SK-N-SH (cell line): ENCODE measurements at regions not wholly inside any gene's neighbourhood (a gene's known extent, or its start where the extent isn't known, plus 50 kb on each side); places are given as distances from the start of the nearest gene placed in this dataset.

Source experiments
- CHD2 ChIP-seq: fragments of 150-350 bp; IDR thresholded peaks from 2 replicates; pipeline ENCODE4 v1.6.1; 2018; ENCODE audit warnings: low read length; ENCODE audit not compliant: partially characterized antibody
- EP300 ChIP-seq, 2 experiments: IDR thresholded peaks; 2 replicates each; pipeline versions ENCODE4 v1.4.0 to v1.6.1; 2012; ENCODE audit warnings: borderline replicate concordance in 1 of 2, low read depth in 1 of 2, low read length in 1 of 2
- JUND ChIP-seq: IDR thresholded peaks from 2 replicates; pipeline ENCODE4 v1.4.0; 2012
- MEF2A ChIP-seq: IDR thresholded peaks from 2 replicates; pipeline ENCODE4 v1.4.0; 2012; ENCODE audit warnings: low read depth, borderline replicate concordance
- RAD21 ChIP-seq: IDR thresholded peaks from 2 replicates; pipeline ENCODE4 v1.6.1; 2012; ENCODE audit warnings: mild to moderate bottlenecking, low read length
- REST ChIP-seq: IDR thresholded peaks from 2 replicates; pipeline ENCODE4 v1.6.1; 2012; ENCODE audit warnings: mild to moderate bottlenecking, low read depth, low read length, moderate library complexity
- RFX5 ChIP-seq: IDR thresholded peaks from 2 replicates; pipeline ENCODE4 v1.6.1; 2012; ENCODE audit warnings: mild to moderate bottlenecking, improper control_type of control experiment, low read length
- SMC3 ChIP-seq: IDR thresholded peaks from 2 replicates; pipeline ENCODE4 v1.6.1; 2012; ENCODE audit warnings: low read depth, low read length, improper control_type of control experiment
- TAF1 ChIP-seq: IDR thresholded peaks from 2 replicates; pipeline ENCODE4 v1.6.1; 2012; ENCODE audit warnings: low read depth, mild to moderate bottlenecking, low read length, moderate library complexity, borderline replicate concordance
- ZBTB33 ChIP-seq: IDR thresholded peaks from 2 replicates; pipeline ENCODE4 v1.4.0; 2012; ENCODE audit warnings: low read depth, borderline replicate concordance
- TF ChIP-seq, protein P1 (sequence below): IDR thresholded peaks from 2 replicates; pipeline ENCODE4 v1.4.0; 2012; ENCODE audit warnings: low read depth
- TF ChIP-seq, protein P2 (sequence below): fragments of 200-600 bp; sonication (generic); IDR thresholded peaks from 2 replicates; pipeline ENCODE4 v1.6.1; 2017; ENCODE audit warnings: antibody characterized with exemption, mild to moderate bottlenecking, moderate library complexity

- TF ChIP-seq, protein P1, sequence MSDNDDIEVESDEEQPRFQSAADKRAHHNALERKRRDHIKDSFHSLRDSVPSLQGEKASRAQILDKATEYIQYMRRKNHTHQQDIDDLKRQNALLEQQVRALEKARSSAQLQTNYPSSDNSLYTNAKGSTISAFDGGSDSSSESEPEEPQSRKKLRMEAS, result no peak
- TF ChIP-seq, protein P2, sequence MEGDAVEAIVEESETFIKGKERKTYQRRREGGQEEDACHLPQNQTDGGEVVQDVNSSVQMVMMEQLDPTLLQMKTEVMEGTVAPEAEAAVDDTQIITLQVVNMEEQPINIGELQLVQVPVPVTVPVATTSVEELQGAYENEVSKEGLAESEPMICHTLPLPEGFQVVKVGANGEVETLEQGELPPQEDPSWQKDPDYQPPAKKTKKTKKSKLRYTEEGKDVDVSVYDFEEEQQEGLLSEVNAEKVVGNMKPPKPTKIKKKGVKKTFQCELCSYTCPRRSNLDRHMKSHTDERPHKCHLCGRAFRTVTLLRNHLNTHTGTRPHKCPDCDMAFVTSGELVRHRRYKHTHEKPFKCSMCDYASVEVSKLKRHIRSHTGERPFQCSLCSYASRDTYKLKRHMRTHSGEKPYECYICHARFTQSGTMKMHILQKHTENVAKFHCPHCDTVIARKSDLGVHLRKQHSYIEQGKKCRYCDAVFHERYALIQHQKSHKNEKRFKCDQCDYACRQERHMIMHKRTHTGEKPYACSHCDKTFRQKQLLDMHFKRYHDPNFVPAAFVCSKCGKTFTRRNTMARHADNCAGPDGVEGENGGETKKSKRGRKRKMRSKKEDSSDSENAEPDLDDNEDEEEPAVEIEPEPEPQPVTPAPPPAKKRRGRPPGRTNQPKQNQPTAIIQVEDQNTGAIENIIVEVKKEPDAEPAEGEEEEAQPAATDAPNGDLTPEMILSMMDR, result no peak
- TF ChIP-seq REST, result no peak
- no peak for TF ChIP-seq RFX5
- no peak for TF ChIP-seq SMC3
- no peak for TF ChIP-seq ZBTB33
- 0 out of 4 replicates have a peak, but pooled peaks of 1 of the 2 experiments have one; percentile 1 for TF ChIP-seq EP300 (IDR thresholded peaks at IDR 0.05; ENCODE audit: borderline replicate concordance in 1 of 2, low read depth in 1 of 2, low read length in 1 of 2)
- TF ChIP-seq JUND, result no peak
- no peak for TF ChIP-seq RAD21
- no peak for TF ChIP-seq TAF1
- TF ChIP-seq CHD2, result no peak
- no peak for TF ChIP-seq MEF2A
These were observed 173.9 kb upstream of the SLC25A13 start for GRCh38 chr7:96495751-96496216.
